SK-N-SH (cell line): ENCODE measurements at regions not wholly inside any gene's neighbourhood (a gene's known extent, or its start where the extent isn't known, plus 50 kb on each side); places are given as distances from the start of the nearest gene placed in this dataset.

Experiments used
- CHD2 ChIP-seq: fragments of 150-350 bp; IDR thresholded peaks from 2 replicates; pipeline ENCODE4 v1.6.1; 2018; ENCODE audit warnings: low read length; ENCODE audit not compliant: partially characterized antibody
- CTCF ChIP-seq: fragments of 200-600 bp; sonication (generic); IDR thresholded peaks from 2 replicates; pipeline ENCODE4 v1.6.1; 2017; ENCODE audit warnings: antibody characterized with exemption, mild to moderate bottlenecking, moderate library complexity
- FOXJ3 ChIP-seq: sonication (generic); formaldehyde crosslinking; IDR thresholded peaks from 2 replicates; pipeline ENCODE4 v1.5.1; 2020; ENCODE audit warnings: mild to moderate bottlenecking, missing genetic modification reagents
- FOXM1 ChIP-seq: IDR thresholded peaks from 2 replicates; pipeline ENCODE4 v1.4.0; 2012; ENCODE audit warnings: low read depth, mild to moderate bottlenecking
- JUND ChIP-seq: IDR thresholded peaks from 2 replicates; pipeline ENCODE4 v1.4.0; 2012
- MXI1 ChIP-seq: IDR thresholded peaks from 2 replicates; pipeline ENCODE4 v1.6.1; 2012; ENCODE audit warnings: mild to moderate bottlenecking, low read depth, low read length, improper control_type of control experiment
- POLR2AphosphoS5 ChIP-seq: IDR thresholded peaks from 2 replicates; pipeline ENCODE4 v1.6.1; 2012; ENCODE audit warnings: low read depth, low read length
- TAF1 ChIP-seq: IDR thresholded peaks from 2 replicates; pipeline ENCODE4 v1.6.1; 2012; ENCODE audit warnings: low read depth, mild to moderate bottlenecking, low read length, moderate library complexity, borderline replicate concordance
- TEAD4 ChIP-seq: IDR thresholded peaks from 2 replicates; pipeline ENCODE4 v1.4.0; 2012; ENCODE audit warnings: mild to moderate bottlenecking, borderline replicate concordance; ENCODE audit not compliant: insufficient read depth

GRCh38 chr4:136551753-136552152 is 980.5 kb downstream of the PCDH18 start:
- no peak for TF ChIP-seq CTCF
- no peak for TF ChIP-seq TAF1
- no peak for TF ChIP-seq MXI1
- no peak for TF ChIP-seq FOXM1
- no peak for TF ChIP-seq JUND
- TF ChIP-seq FOXJ3, result no peak
- TF ChIP-seq TEAD4, result no peak
- no peak for TF ChIP-seq POLR2AphosphoS5
- no peak for TF ChIP-seq CHD2
